ENCODE measurements at regions not wholly inside any gene's neighbourhood (a gene's known extent, or its start where the extent isn't known, plus 50 kb on each side); places are given as distances from the start of the nearest gene placed in this dataset.

DNA sequence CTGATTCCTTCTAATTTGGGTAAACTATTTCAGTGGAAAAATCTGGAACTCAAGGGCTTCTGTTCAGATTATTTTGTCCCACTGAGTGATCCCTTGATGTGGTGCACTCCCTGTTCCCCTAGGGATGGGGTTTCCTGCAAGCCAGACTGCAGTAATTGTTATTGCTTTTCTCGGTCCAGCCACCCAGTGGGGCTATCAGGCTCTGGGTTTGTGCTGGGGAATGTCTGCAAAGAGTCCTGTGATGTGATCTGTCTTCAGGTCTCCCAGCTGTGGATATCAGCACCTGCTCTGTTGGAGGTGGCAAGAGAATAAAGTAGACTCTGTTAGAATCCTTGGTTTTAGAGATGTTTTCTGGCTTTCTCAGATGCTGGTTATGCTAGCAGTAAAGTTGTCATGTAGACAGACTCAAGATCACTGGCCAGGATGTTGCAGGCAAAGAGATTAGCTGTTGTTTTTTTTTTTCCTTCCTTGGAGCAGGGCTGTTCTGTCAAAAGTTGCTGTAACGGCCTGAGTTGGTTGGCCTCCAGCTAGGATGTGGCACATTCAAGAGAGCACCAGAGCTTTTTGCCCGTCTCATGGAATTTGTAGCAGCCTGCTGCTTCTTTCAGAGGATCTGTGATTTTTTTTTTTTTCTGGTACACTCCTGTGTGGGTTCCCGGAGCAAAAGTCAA is 1314.0 kb downstream of the PCDH19 start:
- no peak for DNase-seq (ENCODE audit: low read depth)

DNA sequence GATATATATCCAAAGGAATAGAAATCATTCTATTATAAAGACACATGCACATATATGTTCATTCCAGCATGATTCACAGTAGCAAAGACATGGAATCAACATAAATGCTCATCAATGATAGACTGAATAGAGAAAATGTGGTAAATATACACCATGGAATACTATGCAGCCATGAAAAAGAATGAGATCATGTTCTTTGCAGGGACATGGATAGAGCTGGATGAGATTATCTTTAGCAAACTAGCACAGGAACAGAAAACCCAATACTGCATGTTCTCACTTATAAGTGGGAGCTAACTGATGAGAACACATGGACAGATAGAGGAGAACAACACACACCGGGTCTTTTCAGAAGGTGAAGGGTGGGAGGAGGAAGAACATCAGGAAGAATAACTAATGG is 1318.6 kb downstream of the PCDH19 start:
- no peak for DNase-seq (ENCODE audit: low read depth)
- TF ChIP-seq, protein P1, sequence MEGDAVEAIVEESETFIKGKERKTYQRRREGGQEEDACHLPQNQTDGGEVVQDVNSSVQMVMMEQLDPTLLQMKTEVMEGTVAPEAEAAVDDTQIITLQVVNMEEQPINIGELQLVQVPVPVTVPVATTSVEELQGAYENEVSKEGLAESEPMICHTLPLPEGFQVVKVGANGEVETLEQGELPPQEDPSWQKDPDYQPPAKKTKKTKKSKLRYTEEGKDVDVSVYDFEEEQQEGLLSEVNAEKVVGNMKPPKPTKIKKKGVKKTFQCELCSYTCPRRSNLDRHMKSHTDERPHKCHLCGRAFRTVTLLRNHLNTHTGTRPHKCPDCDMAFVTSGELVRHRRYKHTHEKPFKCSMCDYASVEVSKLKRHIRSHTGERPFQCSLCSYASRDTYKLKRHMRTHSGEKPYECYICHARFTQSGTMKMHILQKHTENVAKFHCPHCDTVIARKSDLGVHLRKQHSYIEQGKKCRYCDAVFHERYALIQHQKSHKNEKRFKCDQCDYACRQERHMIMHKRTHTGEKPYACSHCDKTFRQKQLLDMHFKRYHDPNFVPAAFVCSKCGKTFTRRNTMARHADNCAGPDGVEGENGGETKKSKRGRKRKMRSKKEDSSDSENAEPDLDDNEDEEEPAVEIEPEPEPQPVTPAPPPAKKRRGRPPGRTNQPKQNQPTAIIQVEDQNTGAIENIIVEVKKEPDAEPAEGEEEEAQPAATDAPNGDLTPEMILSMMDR (IDR thresholded peaks at IDR 0.05; ENCODE audit: low read length, missing control alignments): no peak
- no peak overlapping the region for H3K4me3 ChIP-seq (replicated peaks; ENCODE audit: low read depth, low read length)

More for the DNA sequence above, 1314.0 kb downstream of the PCDH19 start:
- TF ChIP-seq, protein P1 (IDR thresholded peaks at IDR 0.05; ENCODE audit: low read length, missing control alignments): no peak
- H3K4me3 ChIP-seq (replicated peaks; ENCODE audit: low read depth, low read length): no peak overlapping the region

DNA sequence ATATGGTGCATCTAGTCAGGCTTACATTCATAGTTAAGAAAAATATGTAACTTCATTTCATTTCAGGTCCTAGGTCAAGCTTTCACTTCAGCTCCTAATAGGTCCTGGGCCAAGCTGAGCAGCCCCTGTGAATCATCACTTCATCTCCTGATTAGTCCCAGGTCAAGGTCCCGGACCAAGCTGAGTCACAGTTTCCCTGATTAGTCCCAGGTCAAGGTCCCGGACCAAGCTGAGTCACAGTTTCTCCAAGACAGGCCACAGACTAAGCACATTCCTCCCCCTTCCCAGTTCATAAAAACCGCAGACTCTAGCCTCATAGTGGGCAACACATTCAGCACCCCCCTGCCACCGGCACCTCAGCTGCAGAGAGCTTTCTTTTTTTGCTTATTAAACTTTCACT is 1331.8 kb downstream of the PCDH19 start:
- H3K4me3 ChIP-seq (replicated peaks; ENCODE audit: low read depth, low read length): no peak overlapping the region
- TF ChIP-seq, protein P1 (IDR thresholded peaks at IDR 0.05; ENCODE audit: low read length, missing control alignments): no peak
- DNase-seq (ENCODE audit: low read depth): no peak

DNA sequence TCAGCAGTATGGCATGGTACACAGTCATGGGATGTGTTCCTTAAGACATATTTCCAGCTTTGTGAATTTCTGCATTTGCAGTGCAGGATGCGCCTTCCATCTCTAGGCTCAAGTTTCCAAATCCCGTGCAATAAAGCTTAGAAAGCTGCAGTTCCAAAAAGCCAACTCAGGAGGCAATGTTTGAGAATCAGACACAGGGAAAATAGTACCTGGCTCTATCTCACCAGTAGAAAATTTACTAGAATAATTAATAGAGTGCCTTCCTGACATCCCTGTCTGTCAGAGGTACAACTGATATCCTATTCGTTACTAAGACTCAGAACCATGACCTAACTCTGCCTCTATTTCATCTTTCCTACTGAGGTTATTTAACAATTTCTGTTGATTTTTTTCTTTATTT is 1333.0 kb downstream of the PCDH19 start:
- TF ChIP-seq, protein P1 (IDR thresholded peaks at IDR 0.05; ENCODE audit: low read length, missing control alignments): no peak
- no peak for DNase-seq (ENCODE audit: low read depth)
- H3K4me3 ChIP-seq (replicated peaks; ENCODE audit: low read depth, low read length): no peak overlapping the region

DNA sequence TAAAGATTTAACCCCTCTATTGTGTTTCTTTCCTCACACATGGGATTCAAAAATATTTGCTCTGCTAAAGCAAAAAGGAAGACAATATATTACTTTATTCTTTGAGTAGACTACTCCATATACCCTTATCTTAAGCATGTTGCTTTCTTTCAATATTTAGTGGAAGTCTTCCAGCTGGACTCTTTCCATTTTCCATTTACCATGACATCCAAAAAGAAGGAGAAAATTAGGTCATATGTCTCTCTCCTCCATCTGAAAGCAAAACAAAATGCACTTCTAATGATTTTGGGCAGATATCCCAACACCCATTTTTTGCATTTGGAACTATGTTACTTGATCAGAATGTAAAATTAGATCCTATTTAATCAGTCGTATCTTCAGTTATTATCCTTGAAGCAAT is 1336.5 kb downstream of the PCDH19 start:
- DNase-seq (ENCODE audit: low read depth): no peak
- H3K4me3 ChIP-seq (replicated peaks; ENCODE audit: low read depth, low read length): no peak overlapping the region
- TF ChIP-seq, protein P1 (IDR thresholded peaks at IDR 0.05; ENCODE audit: low read length, missing control alignments): no peak

DNA sequence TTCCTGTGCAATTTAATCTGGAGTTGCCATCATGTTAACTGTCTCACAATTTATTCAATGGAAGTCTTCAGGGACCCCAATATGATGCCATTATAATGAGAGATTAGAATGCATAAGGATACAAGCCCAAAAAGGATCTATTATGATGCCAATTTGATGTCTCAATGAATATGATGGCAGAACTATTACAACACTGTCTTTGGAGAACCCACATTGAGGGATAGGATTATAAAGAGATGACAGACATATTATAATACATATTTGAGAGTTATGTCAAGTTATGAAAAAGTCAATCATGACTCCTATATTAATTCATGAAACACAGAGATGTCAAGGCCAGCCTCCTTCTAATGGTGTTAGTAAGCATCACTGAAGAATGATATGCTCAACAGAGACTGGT is 1358.4 kb downstream of the PCDH19 start:
- DNase-seq (ENCODE audit: low read depth): no peak
- no peak overlapping the region for H3K4me3 ChIP-seq (replicated peaks; ENCODE audit: low read depth, low read length)
- TF ChIP-seq, protein P1 (IDR thresholded peaks at IDR 0.05; ENCODE audit: low read length, missing control alignments): no peak

Data from fibroblast of pulmonary artery (primary cell).